ENCODE measurements at regions not wholly inside any gene's neighbourhood (a gene's known extent, or its start where the extent isn't known, plus 50 kb on each side); places are given as distances from the start of the nearest gene placed in this dataset.

- Mint-ChIP-seq H3K9me3 (no peaks in the 10 kb centered on the region), H3K4me1 (ENCODE audit: low read depth) (no peaks in the 10 kb centered on the region), H3K4me3 (no peak overlapping the region), H3K36me3 (ENCODE audit: low read depth) (no peaks in the 10 kb centered on the region), H3K27ac (no peak overlapping the region), H3K27me3 (no peaks in the 10 kb centered on the region)
- no peak for ATAC-seq
- ChIA-PET CTCF (no interaction called here), POLR2A (no interaction called here)
- intact Hi-C loops (cut with micrococcal nuclease) = no loop called here
- no peak for TF ChIP-seq CTCF (IDR thresholded peaks at IDR 0.05)
- no peak for DNase-seq
These were observed 53.2 kb downstream of the DNAAF9 start for GRCh38 chr20:3354247-3354646.

DNA sequence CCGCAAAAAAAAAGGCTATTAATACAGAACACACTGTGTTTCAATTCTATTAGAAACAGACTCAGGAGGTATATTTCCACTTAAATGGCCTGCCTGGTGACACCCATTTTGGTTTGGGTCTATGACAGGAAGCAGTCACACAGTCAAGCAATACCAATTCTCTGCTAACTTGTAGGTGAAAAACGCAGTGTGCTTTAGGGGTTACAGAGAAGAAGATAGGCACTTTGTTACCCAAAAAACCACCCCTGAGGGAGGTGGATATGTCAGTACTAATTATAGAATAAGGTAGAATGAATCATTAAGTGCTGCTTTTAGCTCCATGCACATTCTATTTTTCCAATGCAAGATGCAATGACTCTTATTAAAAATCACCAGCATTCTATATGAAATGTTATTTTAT lies 53.8 kb downstream of the DNAAF9 start:
- POLR2A ChIA-PET = no interaction called here
- CTCF ChIA-PET = no interaction called here
- Mint-ChIP-seq H3K4me1 (ENCODE audit: low read depth) (no peaks in the 10 kb centered on the region), H3K27me3 (no peaks in the 10 kb centered on the region), H3K36me3 (ENCODE audit: low read depth) (no peaks in the 10 kb centered on the region), H3K4me3 (no peak overlapping the region), H3K9me3 (no peaks in the 10 kb centered on the region), H3K27ac (no peak overlapping the region)
- DNase-seq = no peak
- no peak for TF ChIP-seq CTCF (IDR thresholded peaks at IDR 0.05)
- ATAC-seq = no peak
- intact Hi-C loops (cut with micrococcal nuclease) = no loop called here

DNA sequence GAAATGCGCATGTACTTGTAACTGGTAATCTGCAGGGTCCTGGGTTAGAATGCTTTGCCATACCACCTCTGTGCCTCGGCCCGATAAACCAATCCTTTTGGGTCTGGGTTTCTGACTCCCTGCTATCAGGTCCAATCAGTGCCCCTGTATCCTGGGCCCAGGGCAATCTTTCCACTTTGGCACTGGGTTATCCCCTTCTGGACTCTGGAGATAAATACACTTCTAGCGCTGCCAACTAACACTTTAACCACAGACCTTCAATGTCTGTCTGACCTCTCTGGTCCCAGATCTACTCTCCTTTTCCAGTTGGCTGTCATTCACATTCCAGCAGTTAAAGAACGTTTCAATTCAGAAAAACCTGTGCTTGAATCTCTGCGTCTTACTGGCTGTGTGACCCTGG lies 55.3 kb downstream of the DNAAF9 start:
- TF ChIP-seq CTCF (IDR thresholded peaks at IDR 0.05) = no peak
- H3K4me3 Mint-ChIP-seq = no peak overlapping the region
- H3K36me3 Mint-ChIP-seq (ENCODE audit: low read depth) = no peaks in the 10 kb centered on the region
- intact Hi-C loops (cut with micrococcal nuclease) = no loop called here
- DNase-seq = no peak
- H3K27ac Mint-ChIP-seq = no peak overlapping the region
- H3K27me3 Mint-ChIP-seq = no peaks in the 10 kb centered on the region
- ChIA-PET CTCF (no interaction called here), POLR2A (no interaction called here)
- no peaks in the 10 kb centered on the region for H3K4me1 Mint-ChIP-seq (ENCODE audit: low read depth)
- ATAC-seq = no peak
- no peaks in the 10 kb centered on the region for H3K9me3 Mint-ChIP-seq

DNA sequence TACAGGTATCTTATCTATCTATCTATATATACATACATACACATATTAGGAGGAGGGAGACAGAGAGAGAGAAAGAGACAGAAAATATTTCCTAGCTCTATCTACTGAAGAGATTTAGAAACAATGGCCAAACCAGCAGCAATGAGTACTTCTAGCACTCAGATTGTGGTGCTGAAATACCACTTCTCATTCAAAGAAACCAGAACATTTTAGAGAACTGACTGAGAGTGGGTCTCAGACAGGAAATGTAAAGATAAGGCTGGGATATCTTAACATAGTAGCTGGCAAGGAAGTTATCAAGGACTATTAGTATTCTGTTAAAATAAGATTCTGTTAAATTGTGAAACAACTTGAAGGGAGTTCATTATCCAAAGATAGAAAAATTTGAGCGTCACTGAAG lies 57.0 kb downstream of the DNAAF9 start:
- ChIA-PET CTCF (no interaction called here), POLR2A (no interaction called here)
- ATAC-seq = no peak
- H3K36me3 Mint-ChIP-seq (ENCODE audit: low read depth) = no peaks in the 10 kb centered on the region
- H3K4me1 Mint-ChIP-seq (ENCODE audit: low read depth) = no peaks in the 10 kb centered on the region
- no peak for DNase-seq
- no peak overlapping the region for H3K4me3 Mint-ChIP-seq
- no peaks in the 10 kb centered on the region for H3K9me3 Mint-ChIP-seq
- intact Hi-C loops (cut with micrococcal nuclease) = no loop called here
- no peaks in the 10 kb centered on the region for H3K27me3 Mint-ChIP-seq
- TF ChIP-seq CTCF (IDR thresholded peaks at IDR 0.05) = no peak
- no peak overlapping the region for H3K27ac Mint-ChIP-seq

DNA sequence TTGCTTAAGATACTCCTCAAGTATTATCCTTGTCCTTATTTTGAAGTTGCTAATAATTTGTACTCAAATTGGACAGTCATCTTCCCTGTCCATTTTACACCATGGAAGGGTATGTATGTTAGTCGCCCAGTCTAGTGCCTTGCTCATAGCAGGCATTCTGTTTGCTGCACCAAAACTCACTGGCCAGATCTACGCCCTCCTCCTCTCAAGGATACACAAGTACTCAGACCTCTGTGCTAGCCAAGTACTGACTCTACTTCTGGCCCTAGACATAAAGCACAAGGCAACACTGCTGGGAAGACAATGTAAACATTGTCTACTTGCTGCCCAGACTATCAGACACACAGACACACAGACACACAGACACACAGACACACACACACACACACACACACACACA lies 57.7 kb downstream of the DNAAF9 start:
- ATAC-seq = no peak
- CTCF ChIA-PET = no interaction called here

More for the DNA sequence above, 57.7 kb downstream of the DNAAF9 start:
- no peak for TF ChIP-seq CTCF (IDR thresholded peaks at IDR 0.05)
- no peaks in the 10 kb centered on the region for H3K4me1 Mint-ChIP-seq (ENCODE audit: low read depth)
- H3K27me3 Mint-ChIP-seq = no peaks in the 10 kb centered on the region
- POLR2A ChIA-PET = no interaction called here
- intact Hi-C loops (cut with micrococcal nuclease) = no loop called here
- H3K27ac Mint-ChIP-seq = no peak overlapping the region
- no peaks in the 10 kb centered on the region for H3K36me3 Mint-ChIP-seq (ENCODE audit: low read depth)
- no peaks in the 10 kb centered on the region for H3K9me3 Mint-ChIP-seq
- no peak for DNase-seq
- H3K4me3 Mint-ChIP-seq = no peak overlapping the region
